Endothelial cell of umbilical vein (primary cell): ENCODE measurements at regions not wholly inside any gene's neighbourhood (a gene's known extent, or its start where the extent isn't known, plus 50 kb on each side); places are given as distances from the start of the nearest gene placed in this dataset.

ENCODE experiments used
- BruUV-seq: library from RNA; stranded (reverse); fragments of 400-500 nt; replicated peaks from 2 replicates; lab custom pipeline; 2021; lab: Mats Ljungman, UMichigan
- CTCF ChIA-PET: fragments of 300-600, 350-600 bp; sonication (Branson Sonifier 250); formaldehyde crosslinking; loops from one replicate; lab custom pipeline; 2021; ENCODE audit warnings: antibody characterized with exemption, inconsistent platforms; lab: Charles Lee
- POLR2A ChIA-PET: fragments of 300-600, 350-600 bp; sonication (Branson Sonifier 250); formaldehyde crosslinking; loops from one replicate; lab custom pipeline; 2021; ENCODE audit warnings: antibody characterized with exemption, inconsistent platforms; lab: Charles Lee
- DNase-seq: peaks from one replicate; pipeline ENCODE4 v3.0.0-alpha.2; 2011; ENCODE audit warnings: low read depth, low spot score
- FAIRE-seq: peaks from 2 replicates; lab custom pipeline; 2011; peaks lifted over from hg19 to GRCh38; lab: Jason Lieb, UNC
- H2AFZ ChIP-seq: 2 replicates; pipeline ENCODE4 v1.6.0; 2012; ENCODE audit warnings: low read depth, low read length, control low read depth, inconsistent platforms
- H3K27ac ChIP-seq: 2 replicates; pipeline ENCODE4 v1.5.1; 2011; ENCODE audit warnings: low read depth, mild to moderate bottlenecking, control low read depth, low read length, moderate library complexity; ENCODE audit not compliant: insufficient read depth
- H3K27me3 ChIP-seq, 2 experiments: 2 replicates each; pipeline versions ENCODE4 v1.6.0 to v1.6.1; 2011; ENCODE audit warnings: low read length in 2 of 2, mixed read lengths in 1 of 2; ENCODE audit not compliant: control insufficient read depth in 2 of 2, insufficient read depth in 2 of 2
- H3K36me3 ChIP-seq, 2 experiments: 2 replicates in 1 of 2; 3 replicates in 1 of 2; pipeline ENCODE4 v1.5.1; 2011; ENCODE audit warnings: low read length in 2 of 2, mild to moderate bottlenecking in 1 of 2, moderate library complexity in 1 of 2; ENCODE audit not compliant: control insufficient read depth in 2 of 2, insufficient read depth in 2 of 2; ENCODE audit errors: extremely low read depth in 1 of 2
- H3K4me1 ChIP-seq: 3 replicates; pipeline ENCODE4 v1.5.1; 2011; ENCODE audit warnings: mild to moderate bottlenecking, low read length; ENCODE audit not compliant: control insufficient read depth, insufficient read depth; ENCODE audit errors: extremely low read depth
- H3K4me2 ChIP-seq: 2 replicates; pipeline ENCODE4 v1.6.1; 2011; ENCODE audit warnings: low read length, control low read depth, mixed read lengths; ENCODE audit not compliant: insufficient read depth
- H3K4me3 ChIP-seq, 3 experiments: fragments of 200-600 bp in 1 of 3; sonication (generic), shearing (Covaris generic) in 1 of 3; replicated peaks in 1 of 3; 2 replicates each; pipeline ENCODE4 v1.5.1; 2011 to 2016; ENCODE audit warnings: control low read depth in 3 of 3, low read length in 3 of 3, mild to moderate bottlenecking in 2 of 3, inconsistent platforms in 1 of 3, low read depth in 1 of 3, moderate library complexity in 1 of 3; ENCODE audit not compliant: insufficient read depth in 1 of 3
- H3K79me2 ChIP-seq: 2 replicates; pipeline ENCODE4 v1.6.0; 2012; ENCODE audit warnings: low read length, inconsistent platforms; ENCODE audit not compliant: control insufficient read depth, insufficient read depth
- H3K9ac ChIP-seq: replicated peaks from 2 replicates; pipeline ENCODE3; 2011; ENCODE audit warnings: low read length, control low read depth; ENCODE audit not compliant: insufficient read depth; ENCODE audit errors: extremely low read depth
- H3K9me1 ChIP-seq: replicated peaks from 3 replicates; pipeline ENCODE4 v1.6.0; 2011; ENCODE audit warnings: mild to moderate bottlenecking, low read length; ENCODE audit not compliant: control insufficient read depth, insufficient read depth; ENCODE audit errors: extremely low read depth
- H3K9me3 ChIP-seq: replicated peaks from 2 replicates; pipeline ENCODE4 v1.5.1; 2012; ENCODE audit warnings: low read length, inconsistent platforms; ENCODE audit not compliant: control insufficient read depth, insufficient read depth
- H4K20me1 ChIP-seq: replicated peaks from 2 replicates; pipeline ENCODE3; 2011; ENCODE audit warnings: mild to moderate bottlenecking, low read length; ENCODE audit not compliant: control insufficient read depth, insufficient read depth; ENCODE audit errors: extremely low read depth
- EZH2 ChIP-seq: IDR thresholded peaks from 2 replicates; pipeline ENCODE4 v1.6.1; 2012; ENCODE audit warnings: borderline replicate concordance, low read depth, mild to moderate bottlenecking, moderate library complexity, low read length, inconsistent platforms; ENCODE audit not compliant: severe bottlenecking
- FOS ChIP-seq: IDR thresholded peaks from 2 replicates; pipeline ENCODE4 v1.6.1; 2011; ENCODE audit warnings: mild to moderate bottlenecking, low read length, moderate library complexity, borderline replicate concordance; ENCODE audit not compliant: insufficient read depth
- GATA2 ChIP-seq: IDR thresholded peaks from 2 replicates; pipeline ENCODE4 v1.7.0; 2011; ENCODE audit warnings: low read depth, mild to moderate bottlenecking, moderate library complexity, mixed read lengths, low read length; ENCODE audit not compliant: insufficient read length, insufficient read depth
- JUN ChIP-seq: IDR thresholded peaks from 2 replicates; pipeline ENCODE4 v1.6.1; 2011; ENCODE audit warnings: borderline replicate concordance, low read depth; ENCODE audit not compliant: insufficient read length, insufficient read depth
- MYC ChIP-seq: IDR thresholded peaks from one replicate; pipeline ENCODE4 v1.6.1; 2011; ENCODE audit warnings: mild to moderate bottlenecking, low read depth, low read length
- POLR2A ChIP-seq: IDR thresholded peaks from 2 replicates; pipeline ENCODE4 v1.6.1; 2012; ENCODE audit warnings: low read depth, mild to moderate bottlenecking, control low read depth, low read length
- POLR2AphosphoS5 ChIP-seq: IDR thresholded peaks from 2 replicates; pipeline ENCODE4 v1.6.1; 2012; ENCODE audit warnings: low read depth, mild to moderate bottlenecking, control low read depth, low read length, moderate library complexity; ENCODE audit not compliant: insufficient read depth
- dilution Hi-C: fragments of 300-500 bp; cut with MboI; formaldehyde crosslinking; loops from one replicate; pipeline ENCODE4 v1.15.0; 2019; ENCODE audit warnings: low sequenced_read_pairs; ENCODE audit not compliant: extremely low pct_ligation_motif_present
- intact Hi-C: fragments of 100-400 bp; cut with micrococcal nuclease; formaldehyde crosslinking; loops from one replicate; pipeline ENCODE4 v1.10.0; 2022
- TF ChIP-seq, protein P1 (sequence below), 2 donors: IDR thresholded peaks; 1 replicate in 1 of 2; 2 replicates in 1 of 2; pipeline ENCODE4 v1.5.1; 2011; ENCODE audit warnings: low read length in 2 of 2, mild to moderate bottlenecking in 2 of 2, moderate library complexity in 2 of 2, control low read depth in 1 of 2, inconsistent platforms in 1 of 2, low read depth in 1 of 2; ENCODE audit not compliant: insufficient read depth in 1 of 2; ENCODE audit errors: extremely low read depth in 1 of 2
- TF ChIP-seq, protein P2 (sequence below): IDR thresholded peaks from 2 replicates; pipeline ENCODE4 v1.6.1; 2011; ENCODE audit not compliant: insufficient read depth, insufficient read length

DNA sequence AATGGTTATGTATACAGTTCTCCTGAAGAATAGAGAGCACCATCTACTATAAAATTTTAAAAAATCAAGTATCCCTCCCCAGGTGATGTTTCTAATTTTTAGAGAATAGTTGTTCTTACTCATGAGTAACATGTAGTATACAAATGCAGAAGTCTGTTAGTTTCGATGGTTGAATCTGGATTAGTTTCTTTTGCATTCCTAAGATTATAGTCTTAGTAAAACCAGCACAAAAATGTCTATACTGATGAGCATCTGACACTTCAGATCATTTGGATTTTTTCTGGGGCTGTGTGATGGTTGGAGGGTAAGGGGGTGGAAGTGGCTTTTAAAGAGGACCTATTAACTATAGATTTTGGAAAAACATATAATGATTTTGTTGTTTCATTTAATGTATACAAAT is 167.3 kb upstream of the SGO1 start:
- Histone ChIP-seq H3K9ac (no peak overlapping the region), H3K36me3 (no peaks in the 10 kb centered on the region), H3K27ac (no peak overlapping the region), H3K4me3 (no peak overlapping the region), H3K79me2 (no peaks in the 10 kb centered on the region), H3K9me3 (no peaks in the 10 kb centered on the region), H3K27me3 (no peaks in the 10 kb centered on the region), H3K4me2 (no peak overlapping the region), H3K4me1 (no peaks in the 10 kb centered on the region), H3K9me1 (no peaks in the 10 kb centered on the region), H2AFZ (no peak overlapping the region), H4K20me1 (no peaks in the 10 kb centered on the region)
- no peak for FAIRE-seq
- intact Hi-C loops (no loop called here), dilution Hi-C loops (no loop called here)
- no peak for DNase-seq
- ChIA-PET CTCF (no interaction called here), POLR2A (no interaction called here)
- TF ChIP-seq GATA2 (no peak), JUN (no peak), POLR2AphosphoS5 (no peak), MYC (no peak), FOS (no peak), POLR2A (no peak), EZH2 (no peak)
- TF ChIP-seq, protein P1, sequence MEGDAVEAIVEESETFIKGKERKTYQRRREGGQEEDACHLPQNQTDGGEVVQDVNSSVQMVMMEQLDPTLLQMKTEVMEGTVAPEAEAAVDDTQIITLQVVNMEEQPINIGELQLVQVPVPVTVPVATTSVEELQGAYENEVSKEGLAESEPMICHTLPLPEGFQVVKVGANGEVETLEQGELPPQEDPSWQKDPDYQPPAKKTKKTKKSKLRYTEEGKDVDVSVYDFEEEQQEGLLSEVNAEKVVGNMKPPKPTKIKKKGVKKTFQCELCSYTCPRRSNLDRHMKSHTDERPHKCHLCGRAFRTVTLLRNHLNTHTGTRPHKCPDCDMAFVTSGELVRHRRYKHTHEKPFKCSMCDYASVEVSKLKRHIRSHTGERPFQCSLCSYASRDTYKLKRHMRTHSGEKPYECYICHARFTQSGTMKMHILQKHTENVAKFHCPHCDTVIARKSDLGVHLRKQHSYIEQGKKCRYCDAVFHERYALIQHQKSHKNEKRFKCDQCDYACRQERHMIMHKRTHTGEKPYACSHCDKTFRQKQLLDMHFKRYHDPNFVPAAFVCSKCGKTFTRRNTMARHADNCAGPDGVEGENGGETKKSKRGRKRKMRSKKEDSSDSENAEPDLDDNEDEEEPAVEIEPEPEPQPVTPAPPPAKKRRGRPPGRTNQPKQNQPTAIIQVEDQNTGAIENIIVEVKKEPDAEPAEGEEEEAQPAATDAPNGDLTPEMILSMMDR (IDR thresholded peaks at IDR 0.05; ENCODE audit: extremely low read depth in 1 of 2, insufficient read depth in 1 of 2, low read depth in 1 of 2, low read length in 2 of 2) = no peak
- TF ChIP-seq, protein P2, sequence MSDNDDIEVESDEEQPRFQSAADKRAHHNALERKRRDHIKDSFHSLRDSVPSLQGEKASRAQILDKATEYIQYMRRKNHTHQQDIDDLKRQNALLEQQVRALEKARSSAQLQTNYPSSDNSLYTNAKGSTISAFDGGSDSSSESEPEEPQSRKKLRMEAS = no peak
- BruUV-seq = no TSS peak
